Dendritic cell treated with granulocyte-macrophage colony-stimulating factor and Interleukin-4, amounts not matched to agents 40 ng/mL and 50 ng/mL, for 4 days (primary cell): ENCODE measurements at regions not wholly inside any gene's neighbourhood (a gene's known extent, or its start where the extent isn't known, plus 50 kb on each side); places are given as distances from the start of the nearest gene placed in this dataset.

Experiments used
- H3K27ac Mint-ChIP-seq: one replicate; pipeline ENCODE4 v1.8.0; 2022; ENCODE audit warnings: mild to moderate bottlenecking, mixed read lengths
- H3K27me3 Mint-ChIP-seq: one replicate; pipeline ENCODE4 v1.8.0; 2022; ENCODE audit warnings: mild to moderate bottlenecking, mixed read lengths
- H3K36me3 Mint-ChIP-seq: one replicate; pipeline ENCODE4 v1.8.0; 2022; ENCODE audit warnings: low read depth, mixed read lengths
- H3K4me1 Mint-ChIP-seq: one replicate; pipeline ENCODE4 v1.8.0; 2022; ENCODE audit warnings: low read depth, mixed read lengths
- H3K4me3 Mint-ChIP-seq: one replicate; pipeline ENCODE4 v1.8.0; 2022; ENCODE audit warnings: mild to moderate bottlenecking, moderate library complexity, mixed read lengths
- H3K9me3 Mint-ChIP-seq: one replicate; pipeline ENCODE4 v1.8.0; 2022; ENCODE audit warnings: mixed read lengths
- intact Hi-C: fragments of 100-400 bp; cut with micrococcal nuclease; formaldehyde crosslinking; loops from one replicate; pipeline ENCODE4 v1.15.0; 2022

DNA sequence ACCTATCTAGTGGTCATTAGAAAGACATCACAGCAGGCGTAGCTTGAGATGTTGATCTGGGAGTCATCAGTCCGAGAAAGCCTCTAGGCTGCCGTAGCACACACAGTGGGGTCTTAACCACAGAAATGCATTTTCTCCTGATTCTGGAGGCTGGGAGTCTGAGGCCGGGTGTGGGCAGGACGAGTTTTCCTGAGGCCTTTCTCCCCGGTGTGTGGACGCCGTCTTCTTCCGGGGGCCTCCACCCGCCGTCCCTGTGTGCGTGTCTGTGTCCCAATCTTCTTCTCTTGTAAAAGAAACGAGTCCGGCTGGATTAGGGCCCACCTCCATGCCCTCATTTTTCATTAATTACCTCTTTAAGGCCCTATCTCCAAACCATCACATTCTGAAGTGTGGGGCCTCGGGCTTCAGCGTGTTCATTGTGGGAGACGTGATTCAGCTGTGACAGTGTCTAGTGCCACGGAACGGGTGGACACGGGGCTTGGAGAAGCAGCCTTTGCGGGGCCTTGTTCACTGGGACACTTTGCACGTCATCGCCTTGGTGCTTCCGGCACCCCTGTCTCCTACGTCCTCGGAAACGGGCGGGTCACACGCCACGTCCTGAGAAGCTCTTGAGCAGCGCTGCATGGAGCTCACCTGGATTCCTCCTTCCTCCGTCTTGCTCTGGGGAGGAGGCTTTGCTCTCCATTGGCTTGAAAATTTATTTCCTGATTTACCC lies 208.9 kb upstream of the SOX1 start:
- H3K27ac Mint-ChIP-seq = no peak overlapping the region
- no peaks in the 10 kb centered on the region for H3K27me3 Mint-ChIP-seq
- H3K9me3 Mint-ChIP-seq = peaks cover 10% of the 10 kb centered on the region

DNA sequence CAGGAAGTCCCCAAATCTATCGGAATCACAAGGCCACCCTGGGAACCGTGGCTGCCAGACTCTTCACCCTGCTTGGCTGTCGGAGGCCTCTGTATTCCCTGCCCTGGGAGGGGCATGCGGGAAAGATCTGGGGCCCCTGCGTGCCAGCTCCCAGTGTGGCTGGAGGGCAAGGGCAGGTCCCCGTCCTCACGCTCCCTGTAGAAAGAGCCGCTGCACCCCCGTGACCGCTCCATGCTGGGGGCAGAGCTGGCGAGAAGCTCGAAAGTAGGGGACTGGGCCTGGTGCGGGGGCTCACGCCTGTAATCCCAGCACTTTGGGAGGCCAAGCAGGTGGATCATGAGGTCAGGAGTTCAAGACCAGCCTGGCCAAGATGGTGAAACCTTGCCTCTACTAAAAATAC lies 208.4 kb upstream of the SOX1 start:
- no peaks in the 10 kb centered on the region for H3K4me1 Mint-ChIP-seq
- intact Hi-C loops = no loop called here
- H3K4me3 Mint-ChIP-seq = no peak overlapping the region
- H3K9me3 Mint-ChIP-seq = peaks cover 10% of the 10 kb centered on the region
- no peaks in the 10 kb centered on the region for H3K27me3 Mint-ChIP-seq
- H3K36me3 Mint-ChIP-seq = no peaks in the 10 kb centered on the region
- no peak overlapping the region for H3K27ac Mint-ChIP-seq

More for the DNA sequence above, 208.9 kb upstream of the SOX1 start:
- Mint-ChIP-seq H3K36me3 (no peaks in the 10 kb centered on the region), H3K4me1 (no peaks in the 10 kb centered on the region), H3K4me3 (no peak overlapping the region)
- intact Hi-C loops = no loop called here

DNA sequence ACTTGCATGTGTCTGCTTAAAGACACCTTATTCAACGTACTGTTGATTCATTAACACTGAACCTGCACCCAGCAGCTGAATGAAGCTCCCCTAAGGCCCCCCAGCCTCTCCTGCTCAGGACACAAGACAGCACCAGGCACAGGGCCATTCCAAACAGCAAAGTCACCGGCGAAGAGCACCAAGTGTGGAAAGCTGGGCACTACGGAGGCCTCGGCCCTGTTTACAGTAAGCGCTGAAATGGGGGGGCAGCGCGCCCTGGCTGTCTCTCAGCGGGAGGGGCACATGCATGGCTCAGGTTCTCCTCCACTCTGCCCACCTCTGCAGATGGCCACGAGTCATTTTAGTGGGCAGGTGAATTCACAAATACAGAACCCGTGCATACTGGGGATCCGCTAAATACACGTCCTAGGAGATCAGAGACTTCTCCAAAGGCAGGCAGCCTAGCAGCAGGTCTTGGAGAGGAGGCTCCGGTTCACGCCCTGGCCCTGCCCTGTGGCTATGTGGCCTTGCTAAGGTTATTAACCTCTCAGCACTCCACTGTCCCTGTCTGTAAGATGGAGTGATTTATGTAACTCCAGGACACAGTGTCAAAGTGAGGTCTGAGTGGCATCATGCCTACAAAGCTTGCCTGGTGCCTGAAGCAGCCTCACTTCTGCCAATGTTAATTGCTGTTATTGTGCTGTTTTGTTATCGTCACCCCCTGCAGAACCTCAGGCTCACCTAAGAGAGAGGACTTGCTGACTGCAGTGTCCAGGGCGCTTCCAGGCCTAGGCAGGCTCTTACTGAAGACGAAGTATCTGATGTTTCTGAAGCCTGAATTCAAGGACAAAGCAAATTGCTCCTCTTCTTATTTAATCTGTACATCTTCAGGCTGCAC lies 207.4 kb upstream of the SOX1 start:
- no peak overlapping the region for H3K27ac Mint-ChIP-seq
- H3K4me1 Mint-ChIP-seq = no peaks in the 10 kb centered on the region
- H3K36me3 Mint-ChIP-seq = no peaks in the 10 kb centered on the region
- intact Hi-C loops = no loop called here
- no peaks in the 10 kb centered on the region for H3K27me3 Mint-ChIP-seq
- no peak overlapping the region for H3K4me3 Mint-ChIP-seq
- peaks cover 10% of the 10 kb centered on the region for H3K9me3 Mint-ChIP-seq

DNA sequence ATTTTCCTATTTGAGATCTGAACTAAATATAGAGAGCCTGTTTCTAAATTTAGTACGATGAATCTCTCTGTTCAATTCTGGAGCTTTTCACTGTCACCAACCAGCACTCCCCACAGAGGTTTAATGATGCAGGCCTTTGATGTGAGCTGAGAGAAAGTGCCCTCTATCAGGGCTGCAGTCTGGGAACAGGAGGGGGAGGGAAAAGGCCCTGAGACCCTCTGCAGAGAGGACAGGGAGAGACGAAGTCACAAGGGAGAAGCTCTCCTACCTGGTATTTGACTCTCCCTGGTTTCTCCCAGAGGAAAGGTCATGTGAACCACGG lies 206.8 kb upstream of the SOX1 start:
- Mint-ChIP-seq H3K4me1 (no peaks in the 10 kb centered on the region), H3K9me3 (peaks cover 10% of the 10 kb centered on the region), H3K27me3 (no peaks in the 10 kb centered on the region), H3K36me3 (no peaks in the 10 kb centered on the region), H3K4me3 (no peak overlapping the region), H3K27ac (no peak overlapping the region)
- intact Hi-C loops = no loop called here

DNA sequence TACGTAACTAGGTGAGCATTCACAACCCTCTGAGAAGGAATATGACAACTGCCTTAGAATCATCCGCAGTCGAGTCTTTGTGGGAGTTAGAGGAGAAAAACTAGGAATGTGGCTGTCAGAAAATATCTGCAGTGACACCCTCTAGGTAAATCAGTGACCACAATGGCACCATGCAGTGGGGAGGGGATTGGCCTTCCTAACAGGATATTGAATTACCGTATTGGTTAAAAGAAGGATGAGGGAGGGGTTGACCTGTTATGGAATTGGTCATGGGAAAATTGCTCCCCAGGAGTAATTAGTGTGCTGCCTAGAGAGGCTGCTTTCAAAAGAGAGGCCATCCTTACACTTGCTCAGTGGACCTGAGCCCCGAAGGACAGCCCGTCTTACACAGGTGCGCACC lies 205.6 kb upstream of the SOX1 start:
- H3K4me1 Mint-ChIP-seq = no peaks in the 10 kb centered on the region
- H3K9me3 Mint-ChIP-seq = peaks cover 10% of the 10 kb centered on the region
- no peak overlapping the region for H3K4me3 Mint-ChIP-seq
- intact Hi-C loops = no loop called here
- H3K27ac Mint-ChIP-seq = no peak overlapping the region
- H3K36me3 Mint-ChIP-seq = no peaks in the 10 kb centered on the region
- H3K27me3 Mint-ChIP-seq = no peaks in the 10 kb centered on the region

DNA sequence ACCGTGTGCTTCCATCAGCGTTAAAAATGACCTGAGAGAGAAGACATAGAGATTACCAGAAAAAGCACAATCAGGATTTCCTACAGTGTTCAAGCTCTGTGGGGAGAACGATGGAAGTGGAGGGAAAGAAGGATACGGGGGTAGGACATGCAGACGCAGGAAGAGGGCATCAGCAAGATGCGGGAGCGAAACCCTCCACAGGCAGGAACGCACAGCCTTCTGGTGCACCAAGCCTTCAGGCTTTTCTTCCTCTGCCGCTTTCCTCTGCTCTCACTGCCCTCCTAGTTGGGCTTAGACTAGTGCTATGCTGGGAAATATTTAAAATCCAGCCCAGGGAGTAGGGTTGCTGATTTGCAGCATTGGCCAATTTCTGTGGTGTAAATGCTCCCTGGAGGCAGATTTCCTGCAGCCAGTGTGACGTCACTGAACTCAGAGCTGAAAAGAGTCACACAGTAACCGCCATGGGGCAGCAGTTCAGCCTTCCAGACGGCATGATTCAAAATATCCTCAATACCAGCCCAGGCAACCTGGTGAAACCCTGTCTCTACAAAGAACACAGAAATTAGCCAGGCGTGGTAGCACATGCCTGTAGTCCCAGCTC lies 205.1 kb upstream of the SOX1 start:
- H3K27me3 Mint-ChIP-seq = no peaks in the 10 kb centered on the region
- intact Hi-C loops = no loop called here
- no peak overlapping the region for H3K27ac Mint-ChIP-seq
- no peaks in the 10 kb centered on the region for H3K36me3 Mint-ChIP-seq
- H3K4me1 Mint-ChIP-seq = no peaks in the 10 kb centered on the region
- H3K4me3 Mint-ChIP-seq = no peak overlapping the region
- peaks cover 10% of the 10 kb centered on the region for H3K9me3 Mint-ChIP-seq

DNA sequence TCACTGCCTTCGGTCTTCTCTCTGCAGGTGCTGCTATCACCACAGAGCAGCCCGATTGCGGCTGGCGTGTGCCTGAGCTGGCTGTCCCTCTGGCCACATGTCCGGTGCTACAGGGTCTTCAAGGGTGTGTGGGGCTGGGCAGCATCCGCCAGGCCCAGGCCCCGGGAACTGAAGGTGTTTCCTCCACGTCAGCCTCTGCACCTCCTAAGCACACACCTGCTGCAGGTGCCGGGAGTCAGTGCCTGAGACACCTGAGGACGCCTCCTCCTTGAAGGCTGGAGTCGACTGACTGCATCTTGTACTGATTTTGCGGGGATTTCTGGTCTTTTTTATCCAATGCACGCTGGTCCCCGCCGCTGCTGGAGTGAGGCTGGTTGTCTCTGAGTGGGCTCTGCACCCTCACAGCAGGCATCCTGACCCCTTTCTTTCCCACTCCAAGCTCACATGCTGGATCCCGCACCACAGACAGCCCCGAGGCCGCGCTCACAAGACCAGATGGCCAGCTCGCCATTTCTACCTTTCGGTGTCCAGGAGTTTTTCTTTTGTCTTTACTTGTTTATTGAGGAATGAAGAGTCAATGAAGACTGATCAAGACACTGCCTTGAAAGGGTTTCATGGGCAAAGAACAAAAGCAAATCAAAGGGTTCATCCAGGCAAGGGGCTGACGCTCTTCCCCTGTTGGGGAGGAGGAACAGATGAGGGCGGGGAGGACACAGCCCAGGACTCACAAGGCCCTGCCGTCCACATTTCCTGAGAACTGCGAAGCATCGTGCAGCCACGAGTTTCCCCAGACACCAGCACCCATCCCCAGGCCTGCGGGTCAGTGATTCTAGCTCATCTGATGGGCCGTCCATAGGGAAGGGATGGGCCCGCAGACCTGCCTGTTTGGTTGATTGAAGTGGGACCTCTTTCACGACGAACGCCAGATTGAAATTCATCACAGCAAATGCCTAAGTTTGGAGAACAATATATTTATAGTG lies 203.8 kb upstream of the SOX1 start:
- no peaks in the 10 kb centered on the region for H3K27me3 Mint-ChIP-seq
- peaks cover 20% of the 10 kb centered on the region for H3K9me3 Mint-ChIP-seq
- H3K4me3 Mint-ChIP-seq = no peak overlapping the region
- no peaks in the 10 kb centered on the region for H3K36me3 Mint-ChIP-seq
- H3K4me1 Mint-ChIP-seq = no peaks in the 10 kb centered on the region
- H3K27ac Mint-ChIP-seq = no peak overlapping the region
- intact Hi-C loops = no loop called here

DNA sequence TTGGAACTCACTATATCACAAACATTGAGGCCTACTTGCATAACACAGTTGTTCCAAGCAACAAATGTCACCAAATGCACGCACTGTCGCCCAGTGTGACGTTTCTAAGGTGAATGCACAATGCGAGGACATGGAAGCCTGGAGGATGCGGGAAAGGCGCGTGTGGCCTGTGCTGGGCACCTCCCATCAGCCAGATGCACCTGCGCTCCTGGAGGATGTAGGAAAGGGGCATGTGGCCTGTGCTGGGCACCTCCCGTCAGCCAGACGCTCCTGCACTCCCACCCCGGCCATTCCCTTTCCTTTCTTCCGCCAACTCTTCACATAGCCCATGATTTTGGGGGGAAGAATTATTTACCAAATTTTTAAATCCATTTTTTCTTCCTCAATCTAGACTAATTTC lies 202.4 kb upstream of the SOX1 start:
- Mint-ChIP-seq H3K4me1 (no peaks in the 10 kb centered on the region), H3K9me3 (peaks cover 26% of the 10 kb centered on the region), H3K4me3 (no peak overlapping the region), H3K36me3 (no peaks in the 10 kb centered on the region), H3K27me3 (no peaks in the 10 kb centered on the region), H3K27ac (no peak overlapping the region)
- intact Hi-C loops = no loop called here

DNA sequence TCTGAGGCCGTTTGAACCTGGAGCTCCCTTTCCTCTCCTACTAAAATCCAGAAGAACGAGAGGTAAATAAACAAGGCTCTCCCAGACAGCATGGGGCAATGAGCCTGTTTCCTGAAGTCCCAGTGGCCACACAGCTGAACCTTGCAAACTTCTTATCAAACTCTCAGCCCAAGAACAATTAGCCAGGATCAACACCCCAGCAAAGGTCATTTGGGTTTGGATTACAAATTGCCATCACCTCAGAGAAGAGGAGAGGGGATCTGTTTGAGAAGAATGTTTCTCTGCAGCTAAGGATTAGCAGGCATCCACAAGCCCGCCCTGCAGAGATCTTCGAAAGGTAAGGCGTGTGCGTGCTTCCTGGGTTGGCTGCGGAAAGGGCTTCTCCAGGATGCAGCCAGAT lies 201.9 kb upstream of the SOX1 start:
- Mint-ChIP-seq H3K27me3 (no peaks in the 10 kb centered on the region), H3K4me3 (no peak overlapping the region), H3K36me3 (no peaks in the 10 kb centered on the region), H3K4me1 (no peaks in the 10 kb centered on the region), H3K27ac (no peak overlapping the region), H3K9me3 (peaks cover 25% of the 10 kb centered on the region)
- intact Hi-C loops = no loop called here

DNA sequence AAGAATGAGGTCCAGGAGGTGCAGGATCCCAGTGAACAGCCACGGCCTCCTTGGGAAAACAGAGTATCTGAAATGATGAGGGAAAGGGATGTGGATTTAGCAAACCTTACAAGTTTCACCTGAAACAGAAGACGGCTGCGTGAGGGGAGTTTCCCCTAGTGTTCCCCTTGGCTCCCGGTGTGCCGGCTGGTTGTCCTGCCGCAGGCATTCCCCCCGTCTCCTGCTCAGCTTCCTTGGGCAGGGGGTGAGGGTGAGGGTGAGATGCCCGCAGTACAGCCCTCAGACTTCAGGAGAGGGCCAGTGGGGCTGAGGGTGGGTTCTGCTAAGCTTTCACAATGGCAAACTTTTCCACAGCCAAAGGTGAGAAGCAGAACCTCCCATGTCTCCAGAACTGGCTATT lies 201.1 kb upstream of the SOX1 start:
- Mint-ChIP-seq H3K9me3 (peaks cover 17% of the 10 kb centered on the region), H3K27me3 (no peaks in the 10 kb centered on the region), H3K4me3 (no peak overlapping the region), H3K27ac (no peak overlapping the region), H3K36me3 (no peaks in the 10 kb centered on the region), H3K4me1 (no peaks in the 10 kb centered on the region)
- intact Hi-C loops = no loop called here

DNA sequence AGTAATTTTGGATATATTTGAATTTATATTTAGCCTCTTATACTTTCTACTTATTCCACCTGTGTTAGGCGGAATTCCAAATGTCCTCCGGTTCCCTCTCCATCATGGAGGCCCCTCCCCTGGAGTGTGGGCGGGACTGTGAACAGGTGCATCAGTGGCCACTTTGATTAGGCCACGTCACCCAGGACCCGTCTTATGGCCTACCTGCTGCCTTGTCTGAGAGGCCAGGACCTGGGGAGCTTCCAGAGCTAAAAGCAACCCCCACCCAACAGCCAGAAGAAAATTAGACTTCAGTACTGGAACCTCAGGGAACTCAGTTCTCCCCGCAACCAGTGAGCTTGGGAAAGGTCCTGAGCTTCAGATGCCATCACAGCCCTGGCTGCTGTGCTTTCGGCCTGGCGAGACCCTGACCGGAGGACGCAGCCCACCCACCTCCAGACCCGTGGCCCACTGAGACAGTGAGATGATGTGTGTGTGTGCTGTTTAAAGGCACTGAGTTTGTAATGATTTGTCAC lies 200.2 kb upstream of the SOX1 start:
- intact Hi-C loops = no loop called here
- Mint-ChIP-seq H3K4me1 (no peaks in the 10 kb centered on the region), H3K9me3 (peaks cover 16% of the 10 kb centered on the region), H3K36me3 (no peaks in the 10 kb centered on the region), H3K4me3 (no peak overlapping the region), H3K27me3 (no peaks in the 10 kb centered on the region), H3K27ac (no peak overlapping the region)

DNA sequence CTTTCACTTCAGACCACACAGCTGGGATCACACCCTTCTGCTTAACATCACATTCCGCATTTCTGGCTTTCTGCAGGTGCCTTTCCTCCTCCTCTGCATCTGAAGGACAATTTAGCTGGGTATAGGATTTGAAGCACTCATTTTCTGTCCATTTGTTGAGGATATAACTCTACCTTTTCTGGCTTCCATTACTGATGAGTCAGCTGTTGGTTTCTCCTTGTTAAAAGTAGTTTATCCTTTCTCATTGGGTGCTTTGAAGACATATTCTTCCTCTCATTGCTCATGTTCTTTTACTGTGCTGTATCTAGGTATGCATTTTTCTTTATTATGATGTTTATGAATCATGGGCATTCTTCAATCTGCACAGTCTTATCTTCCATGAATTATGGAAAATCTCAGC lies 199.3 kb upstream of the SOX1 start:
- intact Hi-C loops = no loop called here
- Mint-ChIP-seq H3K4me1 (no peaks in the 10 kb centered on the region), H3K4me3 (no peak overlapping the region), H3K27me3 (no peaks in the 10 kb centered on the region), H3K27ac (no peak overlapping the region), H3K36me3 (no peaks in the 10 kb centered on the region), H3K9me3 (peaks cover 16% of the 10 kb centered on the region)

DNA sequence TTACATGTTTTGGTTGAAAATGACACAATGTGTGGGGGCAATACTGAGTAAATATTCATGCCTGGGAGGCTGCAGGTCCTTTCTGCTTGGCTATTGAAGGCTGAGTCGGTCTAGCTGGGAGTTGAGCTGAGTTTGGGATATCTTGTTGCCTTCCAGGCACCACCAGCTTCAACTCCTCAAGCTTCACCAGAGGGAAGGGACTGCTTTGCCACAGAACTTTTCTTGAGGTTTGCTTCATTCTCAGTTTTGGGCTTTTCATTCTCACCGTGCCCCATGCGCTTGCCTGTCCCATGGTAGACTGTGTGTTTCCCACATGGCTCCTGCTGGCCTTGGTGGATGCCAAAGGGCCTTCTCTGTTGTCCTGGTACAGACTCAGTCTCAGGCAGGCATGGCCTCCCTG lies 198.2 kb upstream of the SOX1 start:
- H3K27ac Mint-ChIP-seq = no peak overlapping the region
- no peaks in the 10 kb centered on the region for H3K27me3 Mint-ChIP-seq

More for the DNA sequence above, 198.2 kb upstream of the SOX1 start:
- no peak overlapping the region for H3K4me3 Mint-ChIP-seq
- intact Hi-C loops = no loop called here
- H3K4me1 Mint-ChIP-seq = no peaks in the 10 kb centered on the region
- peaks cover 24% of the 10 kb centered on the region for H3K9me3 Mint-ChIP-seq
- no peaks in the 10 kb centered on the region for H3K36me3 Mint-ChIP-seq
